ENCODE measurements at regions not wholly inside any gene's neighbourhood (a gene's known extent, or its start where the extent isn't known, plus 50 kb on each side); places are given as distances from the start of the nearest gene placed in this dataset.

GRCh38 chr10:118841881-118842605 lies 87.3 kb upstream of the CACUL1 start:
- TF ChIP-seq, protein P1, sequence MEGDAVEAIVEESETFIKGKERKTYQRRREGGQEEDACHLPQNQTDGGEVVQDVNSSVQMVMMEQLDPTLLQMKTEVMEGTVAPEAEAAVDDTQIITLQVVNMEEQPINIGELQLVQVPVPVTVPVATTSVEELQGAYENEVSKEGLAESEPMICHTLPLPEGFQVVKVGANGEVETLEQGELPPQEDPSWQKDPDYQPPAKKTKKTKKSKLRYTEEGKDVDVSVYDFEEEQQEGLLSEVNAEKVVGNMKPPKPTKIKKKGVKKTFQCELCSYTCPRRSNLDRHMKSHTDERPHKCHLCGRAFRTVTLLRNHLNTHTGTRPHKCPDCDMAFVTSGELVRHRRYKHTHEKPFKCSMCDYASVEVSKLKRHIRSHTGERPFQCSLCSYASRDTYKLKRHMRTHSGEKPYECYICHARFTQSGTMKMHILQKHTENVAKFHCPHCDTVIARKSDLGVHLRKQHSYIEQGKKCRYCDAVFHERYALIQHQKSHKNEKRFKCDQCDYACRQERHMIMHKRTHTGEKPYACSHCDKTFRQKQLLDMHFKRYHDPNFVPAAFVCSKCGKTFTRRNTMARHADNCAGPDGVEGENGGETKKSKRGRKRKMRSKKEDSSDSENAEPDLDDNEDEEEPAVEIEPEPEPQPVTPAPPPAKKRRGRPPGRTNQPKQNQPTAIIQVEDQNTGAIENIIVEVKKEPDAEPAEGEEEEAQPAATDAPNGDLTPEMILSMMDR (IDR thresholded peaks at IDR 0.05) = no peak
- no peak for TF ChIP-seq POLR2A (IDR thresholded peaks at IDR 0.05)

Data from adrenal gland (tissue), 5 donors.